PC-3 (cell line): ENCODE measurements at regions not wholly inside any gene's neighbourhood (a gene's known extent, or its start where the extent isn't known, plus 50 kb on each side); places are given as distances from the start of the nearest gene placed in this dataset.

Experiments
- ATAC-seq: fragments of 200-7000 bp; cut with Tn5 transposase; 2 replicates; pipeline ENCODE4 v1.9.1; 2020; ENCODE audit warnings: mild to moderate bottlenecking, moderate library complexity
- BruUV-seq: library from RNA; stranded (reverse); fragments of 400-500 nt; replicated peaks from 2 replicates; lab custom pipeline; 2021; lab: Mats Ljungman, UMichigan
- CTCF ChIA-PET: fragments of 300-600 bp; sonication (Branson Sonifier 250); formaldehyde crosslinking; loops from one replicate; lab custom pipeline; 2022; ENCODE audit warnings: antibody characterized with exemption; lab: Charles Lee
- POLR2A ChIA-PET: fragments of 300-600 bp; sonication (Branson Sonifier 250); formaldehyde crosslinking; loops from one replicate; lab custom pipeline; 2022; ENCODE audit warnings: antibody characterized with exemption; ENCODE audit not compliant: unreplicated experiment; lab: Charles Lee
- DNase-seq: peaks from one replicate; pipeline ENCODE4 v3.0.0-alpha.2; 2015
- H2AFZ ChIP-seq: fragments of 300-600 bp; sonication (generic); 2 replicates; pipeline ENCODE4 v1.6.0; 2016; ENCODE audit warnings: antibody characterized with exemption, low read length
- H3F3A ChIP-seq: fragments of 300-600 bp; sonication (generic); one replicate; pipeline ENCODE4 v1.6.0; 2017; ENCODE audit warnings: antibody characterized with exemption, low read length, control low read depth, mild to moderate bottlenecking; ENCODE audit not compliant: unreplicated experiment
- H3K27ac ChIP-seq: fragments of 300-600 bp; sonication (generic); 2 replicates; pipeline ENCODE4 v1.5.1; 2016; ENCODE audit warnings: mild to moderate bottlenecking, low read length
- H3K27me3 ChIP-seq: fragments of 300-600 bp; sonication (generic); 2 replicates; pipeline ENCODE4 v1.6.1; 2016; ENCODE audit warnings: low read length, mixed read lengths
- H3K36me3 ChIP-seq: fragments of 300-600 bp; sonication (generic); 2 replicates; pipeline ENCODE4 v1.6.1; 2016; ENCODE audit warnings: low read depth, mixed run types, low read length, mixed read lengths
- H3K4me1 ChIP-seq: fragments of 300-600 bp; sonication (generic); 2 replicates; pipeline ENCODE4 v1.5.1; 2016; ENCODE audit warnings: low read length; ENCODE audit not compliant: insufficient read depth
- H3K4me2 ChIP-seq: fragments of 300-600 bp; sonication (generic); 2 replicates; pipeline ENCODE4 v1.6.0; 2016; ENCODE audit warnings: low read length
- H3K4me3 ChIP-seq: fragments of 300-600 bp; sonication (generic); 2 replicates; pipeline ENCODE4 v1.5.1; 2016; ENCODE audit warnings: mild to moderate bottlenecking, low read length, mixed read lengths
- H3K79me2 ChIP-seq: fragments of 300-600 bp; sonication (generic); 2 replicates; pipeline ENCODE4 v1.6.1; 2017; ENCODE audit warnings: low read length, mixed read lengths
- H3K9ac ChIP-seq: fragments of 300-600 bp; sonication (generic); 2 replicates; pipeline ENCODE4 v1.6.0; 2016; ENCODE audit warnings: mild to moderate bottlenecking, low read length
- H3K9me2 ChIP-seq: fragments of 300-600 bp; sonication (generic); replicated peaks from 2 replicates; pipeline ENCODE4 v1.6.1; 2016; ENCODE audit warnings: mixed run types, low read length, mixed read lengths
- H3K9me3 ChIP-seq: fragments of 300-600 bp; sonication (generic); 2 replicates; pipeline ENCODE4 v1.6.1; 2016; ENCODE audit warnings: low read length, mixed read lengths
- H4K20me1 ChIP-seq: fragments of 300-600 bp; sonication (generic); 2 replicates; pipeline ENCODE4 v1.6.1; 2016; ENCODE audit warnings: low read length, mixed read lengths
- EZH2 ChIP-seq: fragments of 300-600 bp; sonication (generic); IDR thresholded peaks from one replicate; pipeline ENCODE4 v1.6.1; 2017; ENCODE audit warnings: antibody characterized with exemption, mild to moderate bottlenecking, low read length; ENCODE audit not compliant: unreplicated experiment
- EZH2phosphoT487 ChIP-seq: fragments of 300-600 bp; sonication (generic); IDR thresholded peaks from 2 replicates; pipeline ENCODE4 v1.6.1; 2018; ENCODE audit warnings: mild to moderate bottlenecking, antibody characterized with exemption, low read length, borderline replicate concordance
- intact Hi-C: fragments of 100-400 bp; cut with micrococcal nuclease; formaldehyde crosslinking; loops from 2 replicates; pipeline ENCODE4 v1.9.0; 2023
- TF ChIP-seq, protein P1 (sequence below): fragments of 300-600 bp; sonication (generic); conservative IDR thresholded peaks from 2 replicates; pipeline ENCODE4 v1.5.1; 2017; ENCODE audit warnings: antibody characterized with exemption, low read depth, mild to moderate bottlenecking, low read length

DNA sequence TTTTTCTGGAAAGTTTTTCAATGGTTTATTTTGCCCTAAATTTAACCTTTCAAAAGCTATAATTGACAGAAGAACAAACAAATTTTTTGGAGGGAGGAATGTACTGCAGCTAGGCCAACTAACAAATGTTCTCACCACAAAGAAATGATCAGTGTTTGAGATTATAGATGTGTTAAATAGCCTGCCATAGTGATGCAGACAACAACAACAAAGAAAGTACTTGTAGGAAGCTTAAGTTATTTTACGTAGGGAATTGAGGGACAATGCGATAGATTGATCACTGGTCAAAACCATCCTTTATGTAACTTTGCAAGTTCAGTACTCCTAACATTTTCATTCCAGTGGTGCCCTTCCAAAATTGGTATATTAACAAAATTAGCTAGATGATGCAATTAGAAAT, 340.4 kb downstream of the SH3BGRL start:
- ChIA-PET POLR2A (no interaction called here), CTCF (no interaction called here)
- H3K4me1 ChIP-seq = no peaks in the 10 kb centered on the region
- no TSS peak for BruUV-seq
- H3K36me3 ChIP-seq = no peaks in the 10 kb centered on the region
- TF ChIP-seq, protein P1, sequence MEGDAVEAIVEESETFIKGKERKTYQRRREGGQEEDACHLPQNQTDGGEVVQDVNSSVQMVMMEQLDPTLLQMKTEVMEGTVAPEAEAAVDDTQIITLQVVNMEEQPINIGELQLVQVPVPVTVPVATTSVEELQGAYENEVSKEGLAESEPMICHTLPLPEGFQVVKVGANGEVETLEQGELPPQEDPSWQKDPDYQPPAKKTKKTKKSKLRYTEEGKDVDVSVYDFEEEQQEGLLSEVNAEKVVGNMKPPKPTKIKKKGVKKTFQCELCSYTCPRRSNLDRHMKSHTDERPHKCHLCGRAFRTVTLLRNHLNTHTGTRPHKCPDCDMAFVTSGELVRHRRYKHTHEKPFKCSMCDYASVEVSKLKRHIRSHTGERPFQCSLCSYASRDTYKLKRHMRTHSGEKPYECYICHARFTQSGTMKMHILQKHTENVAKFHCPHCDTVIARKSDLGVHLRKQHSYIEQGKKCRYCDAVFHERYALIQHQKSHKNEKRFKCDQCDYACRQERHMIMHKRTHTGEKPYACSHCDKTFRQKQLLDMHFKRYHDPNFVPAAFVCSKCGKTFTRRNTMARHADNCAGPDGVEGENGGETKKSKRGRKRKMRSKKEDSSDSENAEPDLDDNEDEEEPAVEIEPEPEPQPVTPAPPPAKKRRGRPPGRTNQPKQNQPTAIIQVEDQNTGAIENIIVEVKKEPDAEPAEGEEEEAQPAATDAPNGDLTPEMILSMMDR = no peak
- TF ChIP-seq EZH2 = no peak
- TF ChIP-seq EZH2phosphoT487 = no peak
- H3K27me3 ChIP-seq = no peaks in the 10 kb centered on the region
- no peak overlapping the region for H3K4me2 ChIP-seq
- H3F3A ChIP-seq = no peaks in the 10 kb centered on the region
- H4K20me1 ChIP-seq = no peaks in the 10 kb centered on the region
- no peaks in the 10 kb centered on the region for H3K79me2 ChIP-seq
- no peak overlapping the region for H3K4me3 ChIP-seq
- no peak overlapping the region for H2AFZ ChIP-seq
- no peak for ATAC-seq
- no peak overlapping the region for H3K9ac ChIP-seq
- no peak overlapping the region for H3K27ac ChIP-seq
- intact Hi-C loops = no loop called here
- DNase-seq = no peak
- H3K9me3 ChIP-seq = no peaks in the 10 kb centered on the region
- H3K9me2 ChIP-seq = no peaks in the 10 kb centered on the region

DNA sequence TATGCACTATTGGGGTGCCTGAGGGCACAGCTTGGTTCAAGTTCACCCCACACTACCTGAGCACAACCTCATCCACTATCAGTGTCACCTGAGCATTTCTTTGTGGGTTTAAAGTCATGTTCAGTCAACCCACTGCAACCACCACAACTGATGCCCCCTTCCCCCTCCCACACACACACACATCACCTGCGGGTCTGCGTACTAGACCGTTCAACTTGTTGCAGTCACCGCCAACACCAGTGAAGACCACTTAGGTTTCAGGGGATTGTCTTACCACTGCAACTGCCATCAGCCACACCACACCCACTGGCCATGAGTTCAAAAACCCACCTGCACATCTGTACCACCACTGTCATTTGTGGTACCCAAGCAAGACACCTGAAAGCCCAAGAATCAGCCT, 355.0 kb downstream of the SH3BGRL start:
- TF ChIP-seq EZH2phosphoT487 (no peak), EZH2 (no peak)
- TF ChIP-seq, protein P1 = no peak
- Histone ChIP-seq H3K9me3 (no peaks in the 10 kb centered on the region), H4K20me1 (no peaks in the 10 kb centered on the region), H3K4me2 (no peak overlapping the region), H3K27ac (no peak overlapping the region), H3K4me3 (no peak overlapping the region), H3K79me2 (no peaks in the 10 kb centered on the region), H2AFZ (no peak overlapping the region), H3K27me3 (no peaks in the 10 kb centered on the region), H3K9ac (no peak overlapping the region), H3K9me2 (no peaks in the 10 kb centered on the region), H3K36me3 (no peaks in the 10 kb centered on the region), H3K4me1 (no peaks in the 10 kb centered on the region), H3F3A (no peaks in the 10 kb centered on the region)
- no TSS peak for BruUV-seq
- DNase-seq (no peak), ATAC-seq (no peak)
- POLR2A ChIA-PET = no interaction called here
- intact Hi-C loops = no loop called here
- CTCF ChIA-PET = no interaction called here

DNA sequence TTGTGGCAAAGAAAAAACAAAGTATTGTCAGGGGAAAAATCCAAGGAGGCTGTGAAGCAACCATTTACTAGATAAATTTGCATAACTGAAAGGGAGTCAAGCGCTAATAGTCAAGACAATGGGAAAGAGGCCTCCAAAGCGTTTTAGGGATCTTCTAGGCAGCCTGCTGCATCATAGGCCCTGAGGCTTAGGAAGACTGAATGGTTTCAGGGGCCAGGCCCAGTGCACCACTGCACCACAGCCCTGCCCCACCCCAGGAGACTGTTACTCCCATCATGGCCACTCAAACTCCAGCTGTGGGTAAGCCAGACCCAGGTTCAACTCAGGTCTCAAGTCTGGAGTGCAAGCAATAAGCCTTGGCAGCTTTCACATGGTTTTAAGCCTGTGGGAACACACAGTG, 362.9 kb downstream of the SH3BGRL start:
- BruUV-seq = no TSS peak
- H3K9me3 ChIP-seq = no peaks in the 10 kb centered on the region
- no peaks in the 10 kb centered on the region for H3K79me2 ChIP-seq
- no peaks in the 10 kb centered on the region for H3K9me2 ChIP-seq
- CTCF ChIA-PET = no interaction called here
- ATAC-seq = no peak
- no peak overlapping the region for H3K9ac ChIP-seq
- DNase-seq = no peak
- TF ChIP-seq EZH2 = no peak
- no peak for TF ChIP-seq EZH2phosphoT487
- TF ChIP-seq, protein P1 = no peak
- intact Hi-C loops = no loop called here
- H3F3A ChIP-seq = no peaks in the 10 kb centered on the region
- H2AFZ ChIP-seq = no peak overlapping the region
- H3K27ac ChIP-seq = no peak overlapping the region
- no peaks in the 10 kb centered on the region for H4K20me1 ChIP-seq
- H3K4me2 ChIP-seq = no peak overlapping the region
- POLR2A ChIA-PET = no interaction called here
- H3K36me3 ChIP-seq = no peaks in the 10 kb centered on the region
- no peaks in the 10 kb centered on the region for H3K27me3 ChIP-seq
- no peak overlapping the region for H3K4me3 ChIP-seq
- no peaks in the 10 kb centered on the region for H3K4me1 ChIP-seq
